ENCODE measurements at regions not wholly inside any gene's neighbourhood (a gene's known extent, or its start where the extent isn't known, plus 50 kb on each side); places are given as distances from the start of the nearest gene placed in this dataset.

DNA sequence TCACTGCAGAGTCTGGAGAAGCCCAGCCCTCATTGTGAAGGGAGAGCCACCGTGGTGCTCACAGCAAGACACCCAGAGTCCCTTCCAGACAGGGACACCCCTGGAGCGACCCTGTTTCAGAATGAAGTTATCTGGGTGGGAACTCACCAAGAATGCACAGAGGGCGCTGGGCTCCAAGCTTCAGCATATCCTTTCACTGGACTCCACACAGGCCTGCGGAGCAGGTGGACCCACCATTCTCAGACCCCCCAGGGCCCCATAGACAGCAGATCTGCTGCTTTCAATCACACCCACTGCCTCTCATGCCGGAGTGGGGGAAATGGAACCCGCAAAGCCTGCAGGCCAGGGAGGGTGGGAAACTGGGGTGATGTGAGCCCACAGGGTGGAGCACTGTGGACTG lies 87.8 kb downstream of the RRM2 start:
- no peak overlapping the region for H3K9ac ChIP-seq (ENCODE audit: extremely low read depth, insufficient read length, low read length)
- H2BK20ac ChIP-seq (ENCODE audit: low read depth, low read length, poor library complexity, severe bottlenecking) = no peak overlapping the region
- no peak for DNase-seq
- no peak overlapping the region for H3K14ac ChIP-seq (ENCODE audit: insufficient read depth, low read length)
- no peak overlapping the region for H2BK120ac ChIP-seq (ENCODE audit: low read depth, low read length, poor library complexity, severe bottlenecking)
- Mint-ChIP-seq H3K4me1 (peaks cover 13 to 16% of the 10 kb centered on the region in 2 experiments), H3K36me3 (ENCODE audit: insufficient read depth in 1 of 3, low read depth in 3 of 3) (peaks cover under 1 to 2% (median 1%) of the 10 kb centered on the region in 3 experiments; a peak in 4 of 7 replicates), H3K9me3 (no peaks in the 10 kb centered on the region), H3K4me3 (no peak overlapping the region), H3K27me3 (ENCODE audit: low read depth) (peaks cover 7% of the 10 kb centered on the region), H3K27ac (no peak overlapping the region)
- no peak overlapping the region for H3K4me2 ChIP-seq (ENCODE audit: insufficient read depth, insufficient read length, low read length)
- H3T11ph ChIP-seq (ENCODE audit: low read length) = no peak overlapping the region
- no peaks in the 10 kb centered on the region for H3K23me2 ChIP-seq (ENCODE audit: insufficient read length, low read depth, low read length, poor library complexity, severe bottlenecking)
- H3K4ac ChIP-seq (ENCODE audit: low read depth, low read length) = no peak overlapping the region
- H4K20me1 ChIP-seq (ENCODE audit: control insufficient read depth, insufficient read depth, insufficient read length) = no peaks in the 10 kb centered on the region
- H4K5ac ChIP-seq (ENCODE audit: insufficient read length, low read depth, low read length) = no peak overlapping the region
- H2BK15ac ChIP-seq (ENCODE audit: low read depth, low read length) = no peak overlapping the region; the same call in 1 of the 2 replicates
- no peak overlapping the region for H3K18ac ChIP-seq (ENCODE audit: insufficient read length, low read depth, low read length)
- WGBS (ENCODE audit: extremely low coverage, insufficient read length, low lambda C conversion rate) = no CpG with 5 or more reads among the region's 6 CpGs
- no peak overlapping the region for H4K91ac ChIP-seq (ENCODE audit: insufficient read length, low read depth, low read length)
- H2BK12ac ChIP-seq (ENCODE audit: insufficient read length, low read depth, low read length) = no peak overlapping the region
- no peak overlapping the region for H3K56ac ChIP-seq (ENCODE audit: insufficient read length, low read depth, low read length)
- H4K8ac ChIP-seq (replicated peaks; ENCODE audit: insufficient read length, low read depth, low read length) = no peak overlapping the region
- H3K27me3 ChIP-seq (ENCODE audit: insufficient read depth, low read length) = no peaks in the 10 kb centered on the region
- no peak overlapping the region for H3K27ac ChIP-seq (ENCODE audit: insufficient read length, low read depth, low read length)
- H3K9me3 ChIP-seq (ENCODE audit: control insufficient read depth, low read depth, low read length) = no peaks in the 10 kb centered on the region
- no peaks in the 10 kb centered on the region for H3K79me2 ChIP-seq (ENCODE audit: insufficient read depth, low read length)
- H2BK5ac ChIP-seq (ENCODE audit: insufficient read length, low read length) = no peak overlapping the region
- no peak overlapping the region for H3K23ac ChIP-seq (ENCODE audit: insufficient read length, low read depth, low read length)
- TF ChIP-seq, protein P1, sequence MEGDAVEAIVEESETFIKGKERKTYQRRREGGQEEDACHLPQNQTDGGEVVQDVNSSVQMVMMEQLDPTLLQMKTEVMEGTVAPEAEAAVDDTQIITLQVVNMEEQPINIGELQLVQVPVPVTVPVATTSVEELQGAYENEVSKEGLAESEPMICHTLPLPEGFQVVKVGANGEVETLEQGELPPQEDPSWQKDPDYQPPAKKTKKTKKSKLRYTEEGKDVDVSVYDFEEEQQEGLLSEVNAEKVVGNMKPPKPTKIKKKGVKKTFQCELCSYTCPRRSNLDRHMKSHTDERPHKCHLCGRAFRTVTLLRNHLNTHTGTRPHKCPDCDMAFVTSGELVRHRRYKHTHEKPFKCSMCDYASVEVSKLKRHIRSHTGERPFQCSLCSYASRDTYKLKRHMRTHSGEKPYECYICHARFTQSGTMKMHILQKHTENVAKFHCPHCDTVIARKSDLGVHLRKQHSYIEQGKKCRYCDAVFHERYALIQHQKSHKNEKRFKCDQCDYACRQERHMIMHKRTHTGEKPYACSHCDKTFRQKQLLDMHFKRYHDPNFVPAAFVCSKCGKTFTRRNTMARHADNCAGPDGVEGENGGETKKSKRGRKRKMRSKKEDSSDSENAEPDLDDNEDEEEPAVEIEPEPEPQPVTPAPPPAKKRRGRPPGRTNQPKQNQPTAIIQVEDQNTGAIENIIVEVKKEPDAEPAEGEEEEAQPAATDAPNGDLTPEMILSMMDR (conservative IDR thresholded peaks at IDR 0.05) = no peak
- H2AFZ ChIP-seq (ENCODE audit: low read length) = no peak overlapping the region
- no peak overlapping the region for H2AK5ac ChIP-seq (ENCODE audit: insufficient read length, low read length)
- peaks cover 2% of the 10 kb centered on the region; the same call in 1 of the 2 replicates for H3K4me1 ChIP-seq (ENCODE audit: insufficient read depth, low read length)
- no peaks in the 10 kb centered on the region for H3K79me1 ChIP-seq (ENCODE audit: insufficient read depth, low read depth, low read length, poor library complexity, severe bottlenecking)
